A549 (cell line): ENCODE measurements at regions not wholly inside any gene's neighbourhood (a gene's known extent, or its start where the extent isn't known, plus 50 kb on each side); places are given as distances from the start of the nearest gene placed in this dataset.

Experiments
- ATAC-seq, 2 experiments: fragments of 200-7000 bp in 1 of 2; fragments of >200 bp in 1 of 2; cut with Nextera tagmentation in 1 of 2; cut with Tn5 transposase in 1 of 2; 3 replicates each; pipeline versions ENCODE4 v1.8.0 to v1.9.1; 2018 to 2020; ENCODE audit warnings: mild to moderate bottlenecking in 1 of 2, moderate library complexity in 1 of 2
- CTCF ChIA-PET: fragments of 300-600 bp; sonication (Branson Sonifier 250); formaldehyde crosslinking; extraction: SDS; loops from one replicate; lab custom pipeline; 2021; ENCODE audit warnings: antibody characterized with exemption, inconsistent platforms; lab: Yijun Ruan, JAX
- POLR2A ChIA-PET: fragments of 350-600 bp; formaldehyde crosslinking; extraction: SDS; loops from one replicate; lab custom pipeline; 2021; ENCODE audit warnings: antibody characterized with exemption, inconsistent platforms; lab: Yijun Ruan, JAX
- DNase-seq, 2 experiments: peaks; one replicate each; pipeline versions ENCODE4 v3.0.0 to v3.0.0-alpha.2; 2011 to 2016; ENCODE audit warnings: low read depth in 1 of 2, low spot score in 1 of 2
- FAIRE-seq: peaks from 2 replicates; lab custom pipeline; 2011; peaks lifted over from hg19 to GRCh38; lab: Jason Lieb, UNC
- H3K27ac ChIP-seq, 2 experiments: fragments of >200 bp; sonication (Bioruptor Twin); formaldehyde crosslinking; 3 replicates each; pipeline ENCODE4 v1.5.1; 2016 to 2017
- H3K4me1 ChIP-seq: fragments of >200 bp; sonication (Bioruptor Twin); formaldehyde crosslinking; 3 replicates; pipeline ENCODE4 v1.6.1; 2016
- H3K4me2 ChIP-seq: fragments of >200 bp; sonication (Bioruptor Twin); formaldehyde crosslinking; 3 replicates; pipeline ENCODE4 v1.6.1; 2016
- H3K4me3 ChIP-seq: fragments of >200 bp; sonication (Bioruptor Twin); formaldehyde crosslinking; 3 replicates; pipeline ENCODE4 v1.5.1; 2016
- H3K9me3 ChIP-seq: fragments of >200 bp; sonication (Bioruptor Twin); formaldehyde crosslinking; 3 replicates; pipeline ENCODE4 v1.6.1; 2016
- CBX2 ChIP-seq: fragments of 200-600 bp; sonication (generic); IDR thresholded peaks from 2 replicates; pipeline ENCODE4 v1.6.1; 2016; ENCODE audit warnings: low read depth, mild to moderate bottlenecking, borderline replicate concordance
- CBX8 ChIP-seq: fragments of 200-600 bp; sonication (generic); IDR thresholded peaks from 2 replicates; pipeline ENCODE4 v1.6.1; 2016
- EHMT2 ChIP-seq: fragments of 200-600 bp; sonication (generic); IDR thresholded peaks from 2 replicates; pipeline ENCODE4 v1.6.1; 2016; ENCODE audit warnings: antibody characterized with exemption, low read depth, mild to moderate bottlenecking, moderate library complexity
- FOSB ChIP-seq: fragments of 250-450 bp; sonication (Bioruptor Pico); IDR thresholded peaks from 2 replicates; pipeline ENCODE4 v1.5.0; 2020; ENCODE audit warnings: mild to moderate bottlenecking, moderate library complexity
- HOXB13 ChIP-seq: fragments of 250-450 bp; sonication (Bioruptor Pico); IDR thresholded peaks from 2 replicates; pipeline ENCODE4 v1.5.0; 2020; ENCODE audit warnings: low read depth, mild to moderate bottlenecking, moderate library complexity
- NR3C1 ChIP-seq: fragments of >200 bp; sonication (Bioruptor Twin); formaldehyde crosslinking; IDR thresholded peaks from 3 replicates; pipeline ENCODE4 v1.6.1; 2017
- POLR2A ChIP-seq: IDR thresholded peaks from 2 replicates; pipeline ENCODE4 v1.6.1; 2012; ENCODE audit warnings: mild to moderate bottlenecking, low read length
- RAD21 ChIP-seq, 2 experiments: fragments of >200 bp in 1 of 2; sonication (Bioruptor Twin) in 1 of 2; formaldehyde crosslinking in 1 of 2; IDR thresholded peaks in 1 of 2; conservative IDR thresholded peaks in 1 of 2; 2 replicates in 1 of 2; 3 replicates in 1 of 2; pipeline ENCODE4 v1.6.1; 2012 to 2018; ENCODE audit warnings: inconsistent platforms in 1 of 2
- RARB ChIP-seq: fragments of 250-450 bp; sonication (Bioruptor Pico); IDR thresholded peaks from 2 replicates; pipeline ENCODE4 v1.8.0; 2021; ENCODE audit warnings: mild to moderate bottlenecking, moderate library complexity
- RFX5 ChIP-seq: fragments of 450-650 bp; IDR thresholded peaks from 2 replicates; pipeline ENCODE4 v1.7.1; 2014; ENCODE audit warnings: antibody characterized with exemption, mild to moderate bottlenecking, moderate library complexity
- RNF2 ChIP-seq: fragments of 200-600 bp; sonication (generic); IDR thresholded peaks from 2 replicates; pipeline ENCODE4 v1.6.1; 2016; ENCODE audit warnings: low read depth, mild to moderate bottlenecking, antibody characterized with exemption, moderate library complexity, borderline replicate concordance
- SREBF2 ChIP-seq: fragments of 450-650 bp; IDR thresholded peaks from 2 replicates; pipeline ENCODE4 v1.6.1; 2014; ENCODE audit warnings: mild to moderate bottlenecking, moderate library complexity
- TFCP2L1 ChIP-seq: fragments of 250-450 bp; sonication (Bioruptor Pico); IDR thresholded peaks from 2 replicates; pipeline ENCODE4 v1.5.0; 2021; ENCODE audit warnings: mild to moderate bottlenecking
- TP53 ChIP-seq: fragments of 250-450 bp; sonication (Bioruptor Pico); IDR thresholded peaks from 2 replicates; pipeline ENCODE4 v1.5.0; 2021; ENCODE audit warnings: mild to moderate bottlenecking, moderate library complexity
- ZFP36 ChIP-seq: fragments of 450-650 bp; IDR thresholded peaks from 2 replicates; pipeline ENCODE4 v1.6.1; 2014; ENCODE audit warnings: borderline replicate concordance; ENCODE audit not compliant: partially characterized antibody
- ZNF302 ChIP-seq: fragments of 250-450 bp; sonication (Bioruptor Pico); IDR thresholded peaks from 2 replicates; pipeline ENCODE4 v1.9.0; 2021; ENCODE audit warnings: inconsistent platforms, mild to moderate bottlenecking, moderate library complexity
- WGBS: methylation state at CpG from one replicate; pipeline ENCODE4 v1.1.6; 2017; ENCODE audit errors: missing lambda C conversion rate; 5-methylcytosine and 5-hydroxymethylcytosine counted together
- TF ChIP-seq, protein P1 (sequence below): fragments of 200-600 bp; sonication (generic); IDR thresholded peaks from 2 replicates; pipeline ENCODE4 v1.6.1; 2016; ENCODE audit warnings: antibody characterized with exemption, mild to moderate bottlenecking, moderate library complexity
- TF ChIP-seq, protein P2 (sequence below): fragments of >200 bp; sonication (Bioruptor Twin); formaldehyde crosslinking; IDR thresholded peaks from 3 replicates; pipeline ENCODE4 v1.5.1; 2016
- TF ChIP-seq, protein P3 (sequence below): fragments of 250-450 bp; sonication (Bioruptor Pico); IDR thresholded peaks from 2 replicates; pipeline ENCODE4 v1.5.0; 2021; ENCODE audit warnings: mild to moderate bottlenecking, moderate library complexity, borderline replicate concordance
- TF ChIP-seq, protein P4 (sequence below): IDR thresholded peaks from 2 replicates; pipeline ENCODE4 v1.6.1; 2012; ENCODE audit warnings: low read depth, borderline replicate concordance
- TF ChIP-seq, protein P5 (sequence below): fragments of 450-650 bp; IDR thresholded peaks from 2 replicates; pipeline ENCODE4 v1.6.1; 2014; ENCODE audit warnings: antibody characterized with exemption
- TF ChIP-seq, protein P6 (sequence below): fragments of >200 bp; sonication (Bioruptor Twin); formaldehyde crosslinking; IDR thresholded peaks from 3 replicates; pipeline ENCODE4 v1.6.1; 2016

DNA sequence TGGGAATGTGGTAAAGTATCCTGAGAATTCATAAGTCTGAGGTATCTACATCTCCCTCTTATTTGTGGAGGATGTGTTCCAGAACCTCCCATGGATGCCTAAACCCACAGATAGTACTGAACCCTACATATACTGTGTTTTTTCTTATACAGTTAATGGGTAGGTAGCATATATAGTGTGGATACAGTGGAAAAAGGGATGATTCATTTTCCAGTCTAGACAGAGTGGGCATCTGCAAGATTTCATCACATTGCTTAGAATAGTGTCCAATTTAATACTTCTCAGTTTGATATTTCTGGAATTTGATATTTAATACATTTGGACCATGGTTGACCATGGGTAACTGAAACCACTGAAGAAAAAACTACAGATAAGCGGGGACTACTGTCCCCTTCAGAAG lies 155.0 kb upstream of the ANKRD50 start:
- no peak overlapping the region for H3K27ac ChIP-seq
- WGBS = 67% methylated on average over 1 of the region's 1 CpG
- no peaks in the 10 kb centered on the region for H3K9me3 ChIP-seq
- TF ChIP-seq RARB (no peak), FOSB (CRISPR knock-in tag) (no peak), POLR2A (no peak), NR3C1 (no peak), HOXB13 (CRISPR knock-in tag) (no peak), CBX8 (no peak), TP53 (no peak), CBX2 (no peak), RAD21 (conservative IDR thresholded peaks at IDR 0.05 in 1 of 2, IDR thresholded peaks at IDR 0.05 in 1 of 2) (no peak), TFCP2L1 (CRISPR knock-in tag) (no peak), RNF2 (no peak), ZFP36 (no peak)
- TF ChIP-seq, protein P1, sequence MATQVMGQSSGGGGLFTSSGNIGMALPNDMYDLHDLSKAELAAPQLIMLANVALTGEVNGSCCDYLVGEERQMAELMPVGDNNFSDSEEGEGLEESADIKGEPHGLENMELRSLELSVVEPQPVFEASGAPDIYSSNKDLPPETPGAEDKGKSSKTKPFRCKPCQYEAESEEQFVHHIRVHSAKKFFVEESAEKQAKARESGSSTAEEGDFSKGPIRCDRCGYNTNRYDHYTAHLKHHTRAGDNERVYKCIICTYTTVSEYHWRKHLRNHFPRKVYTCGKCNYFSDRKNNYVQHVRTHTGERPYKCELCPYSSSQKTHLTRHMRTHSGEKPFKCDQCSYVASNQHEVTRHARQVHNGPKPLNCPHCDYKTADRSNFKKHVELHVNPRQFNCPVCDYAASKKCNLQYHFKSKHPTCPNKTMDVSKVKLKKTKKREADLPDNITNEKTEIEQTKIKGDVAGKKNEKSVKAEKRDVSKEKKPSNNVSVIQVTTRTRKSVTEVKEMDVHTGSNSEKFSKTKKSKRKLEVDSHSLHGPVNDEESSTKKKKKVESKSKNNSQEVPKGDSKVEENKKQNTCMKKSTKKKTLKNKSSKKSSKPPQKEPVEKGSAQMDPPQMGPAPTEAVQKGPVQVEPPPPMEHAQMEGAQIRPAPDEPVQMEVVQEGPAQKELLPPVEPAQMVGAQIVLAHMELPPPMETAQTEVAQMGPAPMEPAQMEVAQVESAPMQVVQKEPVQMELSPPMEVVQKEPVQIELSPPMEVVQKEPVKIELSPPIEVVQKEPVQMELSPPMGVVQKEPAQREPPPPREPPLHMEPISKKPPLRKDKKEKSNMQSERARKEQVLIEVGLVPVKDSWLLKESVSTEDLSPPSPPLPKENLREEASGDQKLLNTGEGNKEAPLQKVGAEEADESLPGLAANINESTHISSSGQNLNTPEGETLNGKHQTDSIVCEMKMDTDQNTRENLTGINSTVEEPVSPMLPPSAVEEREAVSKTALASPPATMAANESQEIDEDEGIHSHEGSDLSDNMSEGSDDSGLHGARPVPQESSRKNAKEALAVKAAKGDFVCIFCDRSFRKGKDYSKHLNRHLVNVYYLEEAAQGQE = no peak
- TF ChIP-seq, protein P2, sequence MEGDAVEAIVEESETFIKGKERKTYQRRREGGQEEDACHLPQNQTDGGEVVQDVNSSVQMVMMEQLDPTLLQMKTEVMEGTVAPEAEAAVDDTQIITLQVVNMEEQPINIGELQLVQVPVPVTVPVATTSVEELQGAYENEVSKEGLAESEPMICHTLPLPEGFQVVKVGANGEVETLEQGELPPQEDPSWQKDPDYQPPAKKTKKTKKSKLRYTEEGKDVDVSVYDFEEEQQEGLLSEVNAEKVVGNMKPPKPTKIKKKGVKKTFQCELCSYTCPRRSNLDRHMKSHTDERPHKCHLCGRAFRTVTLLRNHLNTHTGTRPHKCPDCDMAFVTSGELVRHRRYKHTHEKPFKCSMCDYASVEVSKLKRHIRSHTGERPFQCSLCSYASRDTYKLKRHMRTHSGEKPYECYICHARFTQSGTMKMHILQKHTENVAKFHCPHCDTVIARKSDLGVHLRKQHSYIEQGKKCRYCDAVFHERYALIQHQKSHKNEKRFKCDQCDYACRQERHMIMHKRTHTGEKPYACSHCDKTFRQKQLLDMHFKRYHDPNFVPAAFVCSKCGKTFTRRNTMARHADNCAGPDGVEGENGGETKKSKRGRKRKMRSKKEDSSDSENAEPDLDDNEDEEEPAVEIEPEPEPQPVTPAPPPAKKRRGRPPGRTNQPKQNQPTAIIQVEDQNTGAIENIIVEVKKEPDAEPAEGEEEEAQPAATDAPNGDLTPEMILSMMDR = no peak
- TF ChIP-seq, protein P3, sequence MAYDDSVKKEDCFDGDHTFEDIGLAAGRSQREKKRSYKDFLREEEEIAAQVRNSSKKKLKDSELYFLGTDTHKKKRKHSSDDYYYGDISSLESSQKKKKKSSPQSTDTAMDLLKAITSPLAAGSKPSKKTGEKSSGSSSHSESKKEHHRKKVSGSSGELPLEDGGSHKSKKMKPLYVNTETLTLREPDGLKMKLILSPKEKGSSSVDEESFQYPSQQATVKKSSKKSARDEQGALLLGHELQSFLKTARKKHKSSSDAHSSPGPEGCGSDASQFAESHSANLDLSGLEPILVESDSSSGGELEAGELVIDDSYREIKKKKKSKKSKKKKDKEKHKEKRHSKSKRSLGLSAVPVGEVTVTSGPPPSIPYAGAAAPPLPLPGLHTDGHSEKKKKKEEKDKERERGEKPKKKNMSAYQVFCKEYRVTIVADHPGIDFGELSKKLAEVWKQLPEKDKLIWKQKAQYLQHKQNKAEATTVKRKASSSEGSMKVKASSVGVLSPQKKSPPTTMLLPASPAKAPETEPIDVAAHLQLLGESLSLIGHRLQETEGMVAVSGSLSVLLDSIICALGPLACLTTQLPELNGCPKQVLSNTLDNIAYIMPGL (CRISPR knock-in tag) = no peak
- TF ChIP-seq, protein P4, sequence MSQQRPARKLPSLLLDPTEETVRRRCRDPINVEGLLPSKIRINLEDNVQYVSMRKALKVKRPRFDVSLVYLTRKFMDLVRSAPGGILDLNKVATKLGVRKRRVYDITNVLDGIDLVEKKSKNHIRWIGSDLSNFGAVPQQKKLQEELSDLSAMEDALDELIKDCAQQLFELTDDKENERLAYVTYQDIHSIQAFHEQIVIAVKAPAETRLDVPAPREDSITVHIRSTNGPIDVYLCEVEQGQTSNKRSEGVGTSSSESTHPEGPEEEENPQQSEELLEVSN = no peak
- TF ChIP-seq, all 56 proteins: peak for 0
- no peak overlapping the region for H3K4me3 ChIP-seq
- ChIA-PET CTCF (no interaction called here), POLR2A (no interaction called here)
- no peak overlapping the region for H3K4me2 ChIP-seq
- DNase-seq (no peak), FAIRE-seq (no peak), ATAC-seq (no peak)
- H3K4me1 ChIP-seq = no peaks in the 10 kb centered on the region

DNA sequence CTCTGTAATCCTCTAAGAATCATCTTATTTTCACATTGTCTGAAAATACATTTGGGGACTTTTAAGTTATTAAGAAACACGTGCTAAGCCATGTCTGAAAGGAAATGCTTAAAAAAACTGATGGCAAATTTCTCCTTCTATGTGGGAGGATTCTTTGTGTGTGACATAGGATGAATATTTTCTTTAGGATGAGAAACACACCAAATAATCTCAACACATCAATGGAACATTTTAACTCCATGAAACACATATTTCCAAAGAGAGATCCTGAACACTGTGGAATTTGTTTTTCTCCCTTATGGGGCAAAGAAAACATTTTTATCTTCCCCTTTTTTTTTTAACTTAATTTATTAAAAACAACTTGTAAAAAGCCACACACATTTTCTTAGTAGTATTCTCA lies 153.8 kb upstream of the ANKRD50 start:
- FAIRE-seq (no peak), DNase-seq (no peak), ATAC-seq (no peak)
- H3K4me3 ChIP-seq = no peak overlapping the region
- 39% methylated on average over 1 of the region's 1 CpG for WGBS
- TF ChIP-seq RFX5 (no peak), ZNF302 (CRISPR knock-in tag) (no peak), EHMT2 (no peak), SREBF2 (no peak)
- TF ChIP-seq, protein P5, sequence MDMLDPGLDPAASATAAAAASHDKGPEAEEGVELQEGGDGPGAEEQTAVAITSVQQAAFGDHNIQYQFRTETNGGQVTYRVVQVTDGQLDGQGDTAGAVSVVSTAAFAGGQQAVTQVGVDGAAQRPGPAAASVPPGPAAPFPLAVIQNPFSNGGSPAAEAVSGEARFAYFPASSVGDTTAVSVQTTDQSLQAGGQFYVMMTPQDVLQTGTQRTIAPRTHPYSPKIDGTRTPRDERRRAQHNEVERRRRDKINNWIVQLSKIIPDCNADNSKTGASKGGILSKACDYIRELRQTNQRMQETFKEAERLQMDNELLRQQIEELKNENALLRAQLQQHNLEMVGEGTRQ = no peak
- TF ChIP-seq, protein P6, sequence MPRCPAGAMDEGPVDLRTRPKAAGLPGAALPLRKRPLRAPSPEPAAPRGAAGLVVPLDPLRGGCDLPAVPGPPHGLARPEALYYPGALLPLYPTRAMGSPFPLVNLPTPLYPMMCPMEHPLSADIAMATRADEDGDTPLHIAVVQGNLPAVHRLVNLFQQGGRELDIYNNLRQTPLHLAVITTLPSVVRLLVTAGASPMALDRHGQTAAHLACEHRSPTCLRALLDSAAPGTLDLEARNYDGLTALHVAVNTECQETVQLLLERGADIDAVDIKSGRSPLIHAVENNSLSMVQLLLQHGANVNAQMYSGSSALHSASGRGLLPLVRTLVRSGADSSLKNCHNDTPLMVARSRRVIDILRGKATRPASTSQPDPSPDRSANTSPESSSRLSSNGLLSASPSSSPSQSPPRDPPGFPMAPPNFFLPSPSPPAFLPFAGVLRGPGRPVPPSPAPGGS = no peak
- TF ChIP-seq, protein P3 (CRISPR knock-in tag) = no peak
- H3K4me2 ChIP-seq = no peak overlapping the region
- POLR2A ChIA-PET = no interaction called here
- CTCF ChIA-PET = no interaction called here
- no peaks in the 10 kb centered on the region for H3K4me1 ChIP-seq
- no peaks in the 10 kb centered on the region for H3K9me3 ChIP-seq
- no peak overlapping the region for H3K27ac ChIP-seq
